HG03139 (cell line): ENCODE measurements at regions not wholly inside any gene's neighbourhood (a gene's known extent, or its start where the extent isn't known, plus 50 kb on each side); places are given as distances from the start of the nearest gene placed in this dataset.
"Not testable (repeated sequence)": the region's sequence is repeated elsewhere in the genome, so short reads cannot be mapped to it uniquely, and the experiment has no call there.

Source experiments
- ATAC-seq: cut with Tn5 transposase; IDR thresholded peaks from one replicate; pipeline ENCODE4 v1.9.1; 2021; ENCODE audit not compliant: unreplicated experiment

- ATAC-seq, result no peak
Observed at GRCh38 chr1:104018922-104019674, 269.4 kb downstream of the AMY1C start.

GRCh38 chr1:104019675-104020049, 270.0 kb downstream of the AMY1C start:
- no peak for ATAC-seq

GRCh38 chr1:104028416-104029035, 278.8 kb downstream of the AMY1C start:
- ATAC-seq, result no peak

- no peak for ATAC-seq
Observed at GRCh38 chr1:104029456-104029970, 279.8 kb downstream of the AMY1C start.

- ATAC-seq, result no peak
Observed at GRCh38 chr1:104056786-104057185, 307.1 kb downstream of the AMY1C start.

- not testable (repeated sequence) for ATAC-seq
Observed at GRCh38 chr1:104057219-104057898, 307.7 kb downstream of the AMY1C start.

GRCh38 chr1:104061637-104062036, 311.9 kb downstream of the AMY1C start:
- not testable (repeated sequence) for ATAC-seq

- no peak for ATAC-seq
Observed at GRCh38 chr1:104064399-104064798, 314.7 kb downstream of the AMY1C start.

- no peak for ATAC-seq
Observed at GRCh38 chr1:104072915-104073371, 323.2 kb downstream of the AMY1C start.

- no peak for ATAC-seq
Observed at GRCh38 chr1:104073463-104073902, 323.8 kb downstream of the AMY1C start.

GRCh38 chr1:104082221-104082620, 332.5 kb downstream of the AMY1C start:
- ATAC-seq, result no peak

GRCh38 chr1:104084380-104084779, 334.7 kb downstream of the AMY1C start:
- ATAC-seq, result no peak

GRCh38 chr1:104092698-104093097, 343.0 kb downstream of the AMY1C start:
- ATAC-seq, result no peak

GRCh38 chr1:104098837-104099236, 349.1 kb downstream of the AMY1C start:
- ATAC-seq, result no peak

GRCh38 chr1:104100115-104100514, 350.4 kb downstream of the AMY1C start:
- no peak for ATAC-seq

GRCh38 chr1:104105465-104105864, 355.8 kb downstream of the AMY1C start:
- no peak for ATAC-seq

- ATAC-seq, result no peak
Observed at GRCh38 chr1:104120525-104120924, 370.8 kb downstream of the AMY1C start.

- ATAC-seq, result no peak
Observed at GRCh38 chr1:104121271-104121670, 371.6 kb downstream of the AMY1C start.

GRCh38 chr1:104125266-104125665, 375.6 kb downstream of the AMY1C start:
- no peak for ATAC-seq

GRCh38 chr1:104125970-104126369, 376.3 kb downstream of the AMY1C start:
- no peak for ATAC-seq

GRCh38 chr1:104132382-104132973, 382.8 kb downstream of the AMY1C start:
- ATAC-seq, result no peak
